Parathyroid adenoma (tissue), 2 donors: ENCODE measurements at regions not wholly inside any gene's neighbourhood (a gene's known extent, or its start where the extent isn't known, plus 50 kb on each side); places are given as distances from the start of the nearest gene placed in this dataset.

ENCODE experiments used
- H2AFZ ChIP-seq: fragments of 300-600 bp; sonication (generic); one replicate; pipeline ENCODE4 v1.7.0; 2017; ENCODE audit warnings: antibody characterized with exemption, mild to moderate bottlenecking
- H3K27ac ChIP-seq: fragments of 300-600 bp; sonication (generic); one replicate; pipeline ENCODE4 v1.7.0; 2017
- H3K27me3 ChIP-seq: fragments of 300-600 bp; sonication (generic); one replicate; pipeline ENCODE4 v1.7.0; 2017; ENCODE audit warnings: low read length; ENCODE audit not compliant: control insufficient read depth, insufficient read depth
- H3K36me3 ChIP-seq: fragments of 300-600 bp; sonication (generic); one replicate; pipeline ENCODE4 v1.7.0; 2017; ENCODE audit warnings: low read length; ENCODE audit not compliant: control insufficient read depth, insufficient read depth
- H3K4me1 ChIP-seq: fragments of 300-600 bp; sonication (generic); one replicate; pipeline ENCODE4 v1.7.0; 2017; ENCODE audit warnings: control low read depth
- H3K4me2 ChIP-seq: fragments of 300-600 bp; sonication (generic); one replicate; pipeline ENCODE4 v1.7.0; 2017; ENCODE audit warnings: low read length
- H3K4me3 ChIP-seq: fragments of 300-600 bp; sonication (generic); one replicate; pipeline ENCODE4 v1.7.0; 2017; ENCODE audit warnings: low read depth, low read length
- H3K79me2 ChIP-seq: fragments of 300-600 bp; sonication (generic); one replicate; pipeline ENCODE4 v1.7.0; 2017; ENCODE audit warnings: control low read depth
- H3K9ac ChIP-seq: fragments of 300-600 bp; sonication (generic); one replicate; pipeline ENCODE4 v1.7.0; 2017; ENCODE audit warnings: mild to moderate bottlenecking
- H3K9me3 ChIP-seq: fragments of 300-600 bp; sonication (generic); one replicate; pipeline ENCODE4 v1.7.0; 2017; ENCODE audit warnings: low read length; ENCODE audit not compliant: control insufficient read depth
- CTCF ChIP-seq: fragments of 300-600 bp; sonication (generic); IDR thresholded peaks from one replicate; pipeline ENCODE4 v1.7.0; 2017; ENCODE audit warnings: antibody characterized with exemption, mild to moderate bottlenecking
- donor health status: primary hyperparathyroidism.

- H3K4me2 ChIP-seq, result no peak overlapping the region
- H3K9ac ChIP-seq, result no peak overlapping the region
- H2AFZ ChIP-seq, result no peak overlapping the region
- H3K4me1 ChIP-seq, result no peaks in the 10 kb centered on the region
- no peak overlapping the region for H3K27ac ChIP-seq
- no peaks in the 10 kb centered on the region for H3K36me3 ChIP-seq
- no peaks in the 10 kb centered on the region for H3K79me2 ChIP-seq
- TF ChIP-seq CTCF, result no peak
- H3K9me3 ChIP-seq, result no peaks in the 10 kb centered on the region
- H3K4me3 ChIP-seq, result no peak overlapping the region
- H3K27me3 ChIP-seq, result no peaks in the 10 kb centered on the region
Measured at GRCh38 chr1:194155962-194156361, 969.5 kb upstream of the B3GALT2 start.

- H3K4me1 ChIP-seq, result no peaks in the 10 kb centered on the region
- no peak overlapping the region for H3K4me3 ChIP-seq
- no peaks in the 10 kb centered on the region for H3K36me3 ChIP-seq
- no peaks in the 10 kb centered on the region for H3K79me2 ChIP-seq
- H3K9ac ChIP-seq, result no peak overlapping the region
- H3K9me3 ChIP-seq, result no peaks in the 10 kb centered on the region
- TF ChIP-seq CTCF, result no peak
- H3K27ac ChIP-seq, result no peak overlapping the region
- no peak overlapping the region for H3K4me2 ChIP-seq
- H3K27me3 ChIP-seq, result no peaks in the 10 kb centered on the region
- H2AFZ ChIP-seq, result peak overlapping the region; percentile 30
Measured at GRCh38 chr1:194151056-194151455, 964.6 kb upstream of the B3GALT2 start.

GRCh38 chr1:194150242-194150641 lies 963.8 kb upstream of the B3GALT2 start:
- Histone ChIP-seq H3K79me2 (no peaks in the 10 kb centered on the region), H2AFZ (peak overlapping the region; percentile 38), H3K4me2 (no peak overlapping the region), H3K36me3 (no peaks in the 10 kb centered on the region), H3K4me3 (no peak overlapping the region), H3K9ac (no peak overlapping the region), H3K27me3 (no peaks in the 10 kb centered on the region), H3K9me3 (no peaks in the 10 kb centered on the region), H3K4me1 (no peaks in the 10 kb centered on the region), H3K27ac (no peak overlapping the region)
- no peak for TF ChIP-seq CTCF

- TF ChIP-seq CTCF, result no peak
- Histone ChIP-seq H3K27ac (no peak overlapping the region), H2AFZ (no peak overlapping the region), H3K9me3 (no peaks in the 10 kb centered on the region), H3K4me3 (no peak overlapping the region), H3K4me2 (no peak overlapping the region), H3K4me1 (no peaks in the 10 kb centered on the region), H3K9ac (no peak overlapping the region), H3K79me2 (no peaks in the 10 kb centered on the region), H3K36me3 (no peaks in the 10 kb centered on the region), H3K27me3 (no peaks in the 10 kb centered on the region)
Measured at GRCh38 chr1:194133152-194133551, 946.7 kb upstream of the B3GALT2 start.

GRCh38 chr1:194118086-194118485 lies 931.7 kb upstream of the B3GALT2 start:
- Histone ChIP-seq H3K79me2 (no peaks in the 10 kb centered on the region), H3K27me3 (no peaks in the 10 kb centered on the region), H3K9me3 (no peaks in the 10 kb centered on the region), H3K27ac (no peak overlapping the region), H3K4me3 (no peak overlapping the region), H3K36me3 (no peaks in the 10 kb centered on the region), H3K9ac (no peak overlapping the region), H3K4me1 (peaks cover 6% of the 10 kb centered on the region), H2AFZ (no peak overlapping the region), H3K4me2 (no peak overlapping the region)
- no peak for TF ChIP-seq CTCF
